ENCODE measurements at regions not wholly inside any gene's neighbourhood (a gene's known extent, or its start where the extent isn't known, plus 50 kb on each side); places are given as distances from the start of the nearest gene placed in this dataset.
"Not testable (repeated sequence)": the region's sequence is repeated elsewhere in the genome, so short reads cannot be mapped to it uniquely, and the experiment has no call there.

DNA sequence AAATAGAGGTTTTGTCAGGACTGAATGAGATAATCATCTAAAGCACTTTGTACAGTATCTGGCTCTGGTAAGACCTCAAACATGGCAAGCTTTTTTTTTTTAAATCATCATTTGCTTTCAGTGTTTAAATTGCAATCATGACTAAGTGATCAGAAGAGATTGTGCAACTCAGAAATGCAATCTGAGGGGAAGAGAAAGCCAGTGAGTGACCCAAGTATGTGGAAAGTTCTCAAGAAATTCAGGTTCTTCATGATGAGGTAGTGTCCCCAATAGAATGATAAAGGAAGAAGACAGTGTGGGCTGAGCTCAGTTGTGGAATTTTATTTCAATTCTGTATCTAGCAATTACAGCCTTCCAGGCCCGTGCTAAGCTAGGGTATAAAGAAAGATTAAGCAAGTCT, 132.2 kb upstream of the TBC1D5 start:
- no peaks in the 10 kb centered on the region for H3K4me1 ChIP-seq (ENCODE audit: control insufficient read depth in 1 of 2, insufficient read depth in 2 of 2, low read length in 2 of 2)
- H3K27me3 ChIP-seq (ENCODE audit: control insufficient read depth in 1 of 2, insufficient read depth in 2 of 2, low read length in 2 of 2), result no peaks in the 10 kb centered on the region
- no peaks in the 10 kb centered on the region for H3K36me3 ChIP-seq (ENCODE audit: control insufficient read depth in 1 of 2, insufficient read depth in 2 of 2, low read length in 2 of 2)
- H3K9ac ChIP-seq (ENCODE audit: low read depth in 1 of 2, low read length in 2 of 2), result no peak overlapping the region
- H3K27ac ChIP-seq (ENCODE audit: low read depth, low read length), result no peak overlapping the region
- no peaks in the 10 kb centered on the region for H3K9me3 ChIP-seq (ENCODE audit: control insufficient read depth in 1 of 2, low read length in 2 of 2)
- no peak overlapping the region for H3K4me3 ChIP-seq (ENCODE audit: low read depth in 1 of 2, low read length in 2 of 2)

DNA sequence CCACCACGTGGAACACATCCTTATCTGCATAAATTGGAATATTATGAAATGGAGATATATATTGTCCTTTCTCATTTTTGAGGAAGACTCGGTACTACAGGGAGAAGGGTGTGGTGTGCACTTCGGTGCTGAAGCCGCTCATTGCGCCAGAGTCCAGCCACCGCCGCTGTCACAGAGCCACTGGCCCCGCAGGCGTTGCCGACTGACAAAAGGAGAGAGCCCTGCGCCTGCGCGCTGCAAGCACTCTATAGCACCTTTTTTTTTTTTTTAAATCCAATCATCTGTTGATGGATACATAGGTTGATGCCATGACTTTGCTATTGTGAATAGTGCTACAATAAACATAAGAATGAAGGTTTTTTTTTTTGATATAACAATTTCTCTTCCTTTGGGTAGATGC, 130.0 kb upstream of the TBC1D5 start:
- no peak overlapping the region for H3K9ac ChIP-seq (ENCODE audit: low read depth in 1 of 2, low read length in 2 of 2)
- H3K36me3 ChIP-seq (ENCODE audit: control insufficient read depth in 1 of 2, insufficient read depth in 2 of 2, low read length in 2 of 2), result no peaks in the 10 kb centered on the region
- H3K4me3 ChIP-seq (ENCODE audit: low read depth in 1 of 2, low read length in 2 of 2), result no peak overlapping the region
- no peaks in the 10 kb centered on the region for H3K4me1 ChIP-seq (ENCODE audit: control insufficient read depth in 1 of 2, insufficient read depth in 2 of 2, low read length in 2 of 2)
- no peaks in the 10 kb centered on the region for H3K27me3 ChIP-seq (ENCODE audit: control insufficient read depth in 1 of 2, insufficient read depth in 2 of 2, low read length in 2 of 2)
- no peaks in the 10 kb centered on the region for H3K9me3 ChIP-seq (ENCODE audit: control insufficient read depth in 1 of 2, low read length in 2 of 2)
- H3K27ac ChIP-seq (ENCODE audit: low read depth, low read length), result no peak overlapping the region

DNA sequence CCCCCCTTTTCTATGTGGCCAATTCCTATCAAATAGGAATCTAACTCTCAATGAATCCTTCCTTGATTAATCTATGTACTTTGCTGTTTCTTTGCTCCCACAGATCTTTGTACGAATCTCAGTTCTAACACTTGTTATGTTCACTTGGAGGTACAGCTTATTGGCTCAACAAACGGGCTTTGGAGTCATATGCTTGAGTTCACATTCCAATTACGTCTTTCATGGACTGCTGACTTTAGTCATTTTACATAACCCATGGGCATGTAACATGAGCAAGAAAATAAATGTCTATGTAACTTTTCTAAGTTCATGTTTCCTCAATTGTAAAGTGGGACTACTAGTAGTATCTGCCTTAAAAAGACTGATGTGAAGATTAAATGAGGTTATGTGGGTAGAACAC, 123.2 kb upstream of the TBC1D5 start:
- Histone ChIP-seq H3K4me3 (ENCODE audit: low read depth in 1 of 2, low read length in 2 of 2) (no peak overlapping the region), H3K27ac (ENCODE audit: low read depth, low read length) (no peak overlapping the region), H3K27me3 (ENCODE audit: control insufficient read depth in 1 of 2, insufficient read depth in 2 of 2, low read length in 2 of 2) (no peaks in the 10 kb centered on the region), H3K9ac (ENCODE audit: low read depth in 1 of 2, low read length in 2 of 2) (no peak overlapping the region), H3K9me3 (ENCODE audit: control insufficient read depth in 1 of 2, low read length in 2 of 2) (no peaks in the 10 kb centered on the region), H3K36me3 (ENCODE audit: control insufficient read depth in 1 of 2, insufficient read depth in 2 of 2, low read length in 2 of 2) (no peaks in the 10 kb centered on the region), H3K4me1 (ENCODE audit: control insufficient read depth in 1 of 2, insufficient read depth in 2 of 2, low read length in 2 of 2) (no peaks in the 10 kb centered on the region)

DNA sequence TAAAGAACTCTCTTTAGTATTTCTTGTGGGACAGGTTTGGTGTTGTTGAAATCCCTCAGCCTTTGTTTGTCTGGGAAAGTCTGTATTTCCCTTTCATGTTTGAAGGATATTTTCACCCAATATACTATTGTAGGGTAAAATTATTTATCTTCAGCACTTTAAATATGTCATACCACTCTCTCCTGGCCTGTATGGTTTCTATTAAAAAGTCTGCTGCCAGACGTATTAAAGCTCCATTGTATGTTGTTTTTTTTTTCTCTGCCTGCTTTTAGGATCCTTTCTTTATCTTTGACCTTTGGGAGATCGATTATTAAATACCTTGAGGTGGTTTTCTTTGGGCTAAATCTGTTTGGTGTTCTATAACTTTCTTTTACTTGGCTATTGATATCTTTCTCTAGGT, 119.0 kb upstream of the TBC1D5 start:
- Histone ChIP-seq H3K4me3 (ENCODE audit: low read depth in 1 of 2, low read length in 2 of 2) (no peak overlapping the region), H3K27me3 (ENCODE audit: control insufficient read depth in 1 of 2, insufficient read depth in 2 of 2, low read length in 2 of 2) (no peaks in the 10 kb centered on the region), H3K36me3 (ENCODE audit: control insufficient read depth in 1 of 2, insufficient read depth in 2 of 2, low read length in 2 of 2) (no peaks in the 10 kb centered on the region)

DNA sequence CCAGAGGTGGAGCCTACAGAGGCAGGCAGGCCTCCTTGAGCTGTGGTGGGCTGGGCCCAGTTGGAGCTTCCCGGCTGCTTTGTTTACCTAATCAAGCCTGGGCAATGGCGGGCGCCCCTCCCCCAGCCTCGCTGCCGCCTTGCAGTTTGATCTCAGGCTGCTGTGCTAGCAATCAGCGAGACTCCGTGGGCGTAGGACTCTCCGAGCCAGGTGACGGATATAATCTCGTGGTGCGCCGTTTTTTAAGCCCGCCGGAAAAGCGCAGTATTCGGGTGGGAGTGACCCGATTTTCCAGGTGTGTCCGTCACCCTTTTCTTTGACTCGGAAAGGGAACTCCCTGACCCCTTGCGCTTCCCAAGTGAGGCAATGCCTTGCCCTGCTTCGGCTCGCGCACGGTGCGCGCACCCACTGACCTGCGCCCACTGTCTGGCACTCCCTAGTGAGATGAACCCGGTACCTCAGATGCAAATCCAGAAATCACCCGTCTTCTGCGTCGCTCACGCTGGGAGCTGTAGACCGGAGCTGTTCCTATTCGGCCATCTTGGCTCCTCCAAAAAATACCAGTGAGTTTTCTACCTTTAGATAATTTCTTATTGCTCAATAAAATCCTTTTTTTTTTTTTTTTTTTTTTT, 118.5 kb upstream of the TBC1D5 start:
- H3K27ac ChIP-seq (ENCODE audit: low read depth, low read length); H3K27me3 ChIP-seq (ENCODE audit: control insufficient read depth in 1 of 2, insufficient read depth in 2 of 2, low read length in 2 of 2); H3K36me3 ChIP-seq (ENCODE audit: control insufficient read depth in 1 of 2, insufficient read depth in 2 of 2, low read length in 2 of 2); H3K4me3 ChIP-seq (ENCODE audit: low read depth in 1 of 2, low read length in 2 of 2); H3K4me1 ChIP-seq (ENCODE audit: control insufficient read depth in 1 of 2, insufficient read depth in 2 of 2, low read length in 2 of 2); H3K9ac ChIP-seq (ENCODE audit: low read depth in 1 of 2, low read length in 2 of 2); H3K9me3 ChIP-seq (ENCODE audit: control insufficient read depth in 1 of 2, low read length in 2 of 2): not testable (repeated sequence)

More for the DNA sequence above, 119.0 kb upstream of the TBC1D5 start:
- no peaks in the 10 kb centered on the region for H3K4me1 ChIP-seq (ENCODE audit: control insufficient read depth in 1 of 2, insufficient read depth in 2 of 2, low read length in 2 of 2)
- no peaks in the 10 kb centered on the region for H3K9me3 ChIP-seq (ENCODE audit: control insufficient read depth in 1 of 2, low read length in 2 of 2)
- H3K27ac ChIP-seq (ENCODE audit: low read depth, low read length), result no peak overlapping the region
- no peak overlapping the region for H3K9ac ChIP-seq (ENCODE audit: low read depth in 1 of 2, low read length in 2 of 2)

DNA sequence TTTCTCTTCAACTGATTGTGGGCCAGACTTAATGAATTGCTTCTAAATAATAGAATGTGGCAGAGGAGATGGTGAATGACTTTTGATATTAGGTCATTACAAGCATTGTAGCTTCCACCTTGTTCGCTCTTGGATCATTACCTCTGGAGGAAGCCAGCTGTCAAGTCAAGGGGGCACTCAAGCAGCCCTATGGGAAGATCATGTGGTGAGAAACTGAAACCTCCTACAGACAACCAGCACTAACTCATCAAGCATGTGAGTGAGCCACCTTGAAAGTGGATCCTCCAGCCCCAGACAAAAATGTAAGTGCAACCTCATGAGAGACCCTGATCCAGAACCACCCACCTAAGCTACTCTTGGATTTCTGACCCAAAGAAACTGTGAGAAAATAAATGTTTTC, 109.8 kb upstream of the TBC1D5 start:
- Histone ChIP-seq H3K4me1 (ENCODE audit: control insufficient read depth in 1 of 2, insufficient read depth in 2 of 2, low read length in 2 of 2) (no peaks in the 10 kb centered on the region), H3K4me3 (ENCODE audit: low read depth in 1 of 2, low read length in 2 of 2) (no peak overlapping the region), H3K9ac (ENCODE audit: low read depth in 1 of 2, low read length in 2 of 2) (no peak overlapping the region), H3K36me3 (ENCODE audit: control insufficient read depth in 1 of 2, insufficient read depth in 2 of 2, low read length in 2 of 2) (no peaks in the 10 kb centered on the region), H3K9me3 (ENCODE audit: control insufficient read depth in 1 of 2, low read length in 2 of 2) (no peaks in the 10 kb centered on the region), H3K27me3 (ENCODE audit: control insufficient read depth in 1 of 2, insufficient read depth in 2 of 2, low read length in 2 of 2) (no peaks in the 10 kb centered on the region), H3K27ac (ENCODE audit: low read depth, low read length) (no peak overlapping the region)

DNA sequence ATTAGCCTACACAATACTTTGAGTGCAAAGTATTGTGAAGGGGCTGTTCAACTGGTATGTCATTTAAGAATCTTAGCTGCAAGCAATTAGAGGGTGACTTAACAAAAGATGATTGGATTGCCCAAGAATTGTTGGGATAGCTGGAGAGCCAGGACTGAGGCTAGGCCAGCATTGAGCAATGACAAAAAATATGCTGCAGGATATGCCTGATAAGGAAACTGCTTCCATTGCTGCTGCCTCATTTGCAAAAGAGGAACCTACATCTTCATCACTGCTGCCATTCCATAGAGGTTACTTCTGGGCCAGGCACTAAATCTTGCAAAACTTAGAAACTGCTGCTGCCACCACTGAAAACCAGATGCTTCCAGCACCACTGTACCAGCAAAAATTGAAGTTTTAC, 108.0 kb upstream of the TBC1D5 start:
- Histone ChIP-seq H3K27ac (ENCODE audit: low read depth, low read length) (no peak overlapping the region), H3K4me1 (ENCODE audit: control insufficient read depth in 1 of 2, insufficient read depth in 2 of 2, low read length in 2 of 2) (no peaks in the 10 kb centered on the region), H3K36me3 (ENCODE audit: control insufficient read depth in 1 of 2, insufficient read depth in 2 of 2, low read length in 2 of 2) (no peaks in the 10 kb centered on the region), H3K27me3 (ENCODE audit: control insufficient read depth in 1 of 2, insufficient read depth in 2 of 2, low read length in 2 of 2) (no peaks in the 10 kb centered on the region), H3K9ac (ENCODE audit: low read depth in 1 of 2, low read length in 2 of 2) (no peak overlapping the region), H3K4me3 (ENCODE audit: low read depth in 1 of 2, low read length in 2 of 2) (no peak overlapping the region), H3K9me3 (ENCODE audit: control insufficient read depth in 1 of 2, low read length in 2 of 2) (no peaks in the 10 kb centered on the region)

DNA sequence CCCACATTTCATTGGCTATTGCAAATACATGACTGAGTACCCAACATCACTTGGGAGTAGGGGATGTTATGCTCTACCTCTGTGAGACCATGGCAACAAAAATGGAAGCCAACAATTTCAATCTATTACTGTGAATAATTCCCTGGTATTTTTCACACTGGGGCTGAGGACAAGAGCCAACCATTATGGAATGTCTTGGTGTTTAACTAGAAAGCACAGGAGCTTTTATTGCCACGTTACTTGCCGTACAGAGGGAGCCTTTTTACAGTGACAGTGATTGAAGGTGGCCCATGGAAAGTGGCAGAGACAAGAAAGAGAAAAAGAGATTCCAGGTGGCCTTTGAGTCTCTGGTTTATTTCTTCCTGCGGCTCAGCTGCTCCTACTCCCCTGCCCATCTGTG, 105.7 kb upstream of the TBC1D5 start:
- H3K36me3 ChIP-seq (ENCODE audit: control insufficient read depth in 1 of 2, insufficient read depth in 2 of 2, low read length in 2 of 2), result no peaks in the 10 kb centered on the region
- no peak overlapping the region for H3K27ac ChIP-seq (ENCODE audit: low read depth, low read length)
- H3K9me3 ChIP-seq (ENCODE audit: control insufficient read depth in 1 of 2, low read length in 2 of 2), result no peaks in the 10 kb centered on the region
- H3K4me3 ChIP-seq (ENCODE audit: low read depth in 1 of 2, low read length in 2 of 2), result no peak overlapping the region
- no peaks in the 10 kb centered on the region for H3K27me3 ChIP-seq (ENCODE audit: control insufficient read depth in 1 of 2, insufficient read depth in 2 of 2, low read length in 2 of 2)
- no peak overlapping the region for H3K9ac ChIP-seq (ENCODE audit: low read depth in 1 of 2, low read length in 2 of 2)
- no peaks in the 10 kb centered on the region for H3K4me1 ChIP-seq (ENCODE audit: control insufficient read depth in 1 of 2, insufficient read depth in 2 of 2, low read length in 2 of 2)

DNA sequence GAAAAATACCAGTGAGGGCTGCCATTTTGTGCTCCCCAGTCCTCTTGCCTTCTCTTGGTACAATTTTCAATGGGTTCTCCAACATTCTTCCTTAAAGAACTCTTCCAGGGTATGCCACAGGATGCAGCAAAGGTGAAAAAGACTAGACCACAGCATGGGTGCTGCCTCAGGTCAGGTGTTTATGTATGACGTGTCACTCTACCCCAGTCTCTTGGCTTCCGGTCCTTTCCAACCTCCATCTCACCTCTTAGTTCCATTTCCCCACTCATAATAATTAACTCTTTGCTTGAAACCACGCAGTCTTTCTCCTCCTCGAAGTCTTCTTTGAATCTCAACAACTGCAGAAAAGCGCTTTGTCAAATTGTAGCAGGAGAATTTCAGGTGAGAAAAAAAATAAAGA, 104.7 kb upstream of the TBC1D5 start:
- H3K36me3 ChIP-seq (ENCODE audit: control insufficient read depth in 1 of 2, insufficient read depth in 2 of 2, low read length in 2 of 2), result no peaks in the 10 kb centered on the region
- H3K4me3 ChIP-seq (ENCODE audit: low read depth in 1 of 2, low read length in 2 of 2), result no peak overlapping the region
- no peak overlapping the region for H3K27ac ChIP-seq (ENCODE audit: low read depth, low read length)
- no peak overlapping the region for H3K9ac ChIP-seq (ENCODE audit: low read depth in 1 of 2, low read length in 2 of 2)
- no peaks in the 10 kb centered on the region for H3K9me3 ChIP-seq (ENCODE audit: control insufficient read depth in 1 of 2, low read length in 2 of 2)
- H3K4me1 ChIP-seq (ENCODE audit: control insufficient read depth in 1 of 2, insufficient read depth in 2 of 2, low read length in 2 of 2), result no peaks in the 10 kb centered on the region
- H3K27me3 ChIP-seq (ENCODE audit: control insufficient read depth in 1 of 2, insufficient read depth in 2 of 2, low read length in 2 of 2), result no peaks in the 10 kb centered on the region

DNA sequence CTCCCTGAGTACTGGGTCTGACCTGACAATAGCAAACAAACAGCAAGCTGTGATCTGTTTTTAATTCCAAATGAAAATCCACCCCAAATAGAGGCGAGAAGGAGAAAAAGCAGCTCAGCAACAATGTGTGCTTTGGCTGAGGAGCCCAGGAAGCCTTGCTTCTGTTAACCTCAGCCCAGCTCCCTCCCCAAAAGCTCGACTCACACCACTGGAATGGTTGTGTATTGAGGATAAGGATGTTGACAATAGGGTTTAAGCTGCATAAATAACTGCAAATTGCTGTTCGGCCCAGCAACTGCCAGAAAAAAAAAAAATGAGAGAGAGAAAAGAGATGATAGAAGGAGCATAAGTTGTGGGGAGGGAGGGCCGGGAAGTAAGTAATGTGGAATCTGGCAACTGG, 104.0 kb upstream of the TBC1D5 start:
- Histone ChIP-seq H3K27ac (ENCODE audit: low read depth, low read length) (no peak overlapping the region), H3K36me3 (ENCODE audit: control insufficient read depth in 1 of 2, insufficient read depth in 2 of 2, low read length in 2 of 2) (no peaks in the 10 kb centered on the region), H3K4me3 (ENCODE audit: low read depth in 1 of 2, low read length in 2 of 2) (no peak overlapping the region), H3K4me1 (ENCODE audit: control insufficient read depth in 1 of 2, insufficient read depth in 2 of 2, low read length in 2 of 2) (no peaks in the 10 kb centered on the region), H3K9me3 (ENCODE audit: control insufficient read depth in 1 of 2, low read length in 2 of 2) (no peaks in the 10 kb centered on the region), H3K9ac (ENCODE audit: low read depth in 1 of 2, low read length in 2 of 2) (no peak overlapping the region), H3K27me3 (ENCODE audit: control insufficient read depth in 1 of 2, insufficient read depth in 2 of 2, low read length in 2 of 2) (no peaks in the 10 kb centered on the region)
